ENCODE measurements at regions not wholly inside any gene's neighbourhood (a gene's known extent, or its start where the extent isn't known, plus 50 kb on each side); places are given as distances from the start of the nearest gene placed in this dataset.
"Not testable (repeated sequence)": the region's sequence is repeated elsewhere in the genome, so short reads cannot be mapped to it uniquely, and the experiment has no call there.

- no peak for DNase-seq (ENCODE audit: low read depth)
Measured at GRCh38 chr1:221583465-221583864, 158.4 kb downstream of the DUSP10 start.

DNA sequence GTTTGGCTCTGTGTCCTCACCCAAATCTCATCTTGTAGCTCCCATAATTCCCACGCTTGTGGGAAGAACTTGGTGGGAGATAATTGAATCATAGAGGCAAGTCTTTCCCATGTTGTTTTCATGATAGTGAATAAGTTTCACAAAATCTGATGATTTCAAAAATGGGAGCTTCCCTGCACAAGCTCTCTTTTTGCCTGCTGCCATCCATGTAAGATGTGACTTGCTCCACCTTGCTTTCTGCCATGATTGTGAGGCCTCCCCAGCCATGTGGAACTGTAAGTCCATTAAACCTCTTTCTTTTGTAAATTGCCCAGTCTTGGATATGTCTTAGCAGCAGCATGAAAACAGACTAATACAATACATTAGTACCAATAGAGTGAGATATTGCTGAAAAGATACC lies 154.9 kb downstream of the DUSP10 start:
- DNase-seq (ENCODE audit: low read depth): not testable (repeated sequence)

- not testable (repeated sequence) for DNase-seq (ENCODE audit: low read depth)
Measured at GRCh38 chr1:221591250-221591649, 150.6 kb downstream of the DUSP10 start.

DNA sequence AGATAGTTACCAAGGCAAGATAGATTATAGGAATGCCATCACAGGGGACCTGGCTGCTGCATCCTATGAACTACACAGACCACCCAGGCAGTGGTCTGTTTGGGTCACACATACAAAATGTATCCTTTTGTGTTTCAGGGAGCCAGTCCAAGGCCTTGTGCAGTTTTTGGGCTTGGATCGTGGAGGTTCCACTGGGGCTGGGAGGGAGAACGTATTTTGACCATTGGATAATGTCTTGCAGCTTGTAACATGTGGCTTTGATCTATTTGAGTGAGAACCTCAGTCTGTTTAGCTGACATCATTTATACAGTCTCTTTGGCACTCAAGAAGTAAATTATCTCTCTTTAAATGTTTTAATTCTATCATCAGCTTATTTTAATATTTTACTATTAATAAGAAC lies 147.3 kb downstream of the DUSP10 start:
- no peak for DNase-seq (ENCODE audit: low read depth)

DNA sequence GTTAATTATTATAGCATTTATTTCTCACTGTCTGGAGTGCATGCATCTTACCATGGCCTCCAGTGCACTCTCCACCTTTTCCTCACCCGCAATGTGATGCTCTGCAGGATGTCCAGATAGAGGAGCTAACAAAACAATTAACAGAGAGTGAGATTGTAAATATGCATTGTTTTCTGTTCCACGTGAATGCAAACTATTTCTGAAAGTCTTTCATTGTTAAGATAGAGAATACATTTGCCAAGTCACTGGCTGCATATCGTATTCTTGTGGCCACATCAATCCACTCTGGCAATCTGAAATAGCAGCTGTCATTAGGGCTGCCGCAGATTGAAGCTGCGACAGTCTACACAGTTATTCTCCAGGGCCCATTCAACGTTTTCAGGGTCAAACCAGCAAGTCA lies 143.8 kb downstream of the DUSP10 start:
- no peak for DNase-seq (ENCODE audit: low read depth)

DNA sequence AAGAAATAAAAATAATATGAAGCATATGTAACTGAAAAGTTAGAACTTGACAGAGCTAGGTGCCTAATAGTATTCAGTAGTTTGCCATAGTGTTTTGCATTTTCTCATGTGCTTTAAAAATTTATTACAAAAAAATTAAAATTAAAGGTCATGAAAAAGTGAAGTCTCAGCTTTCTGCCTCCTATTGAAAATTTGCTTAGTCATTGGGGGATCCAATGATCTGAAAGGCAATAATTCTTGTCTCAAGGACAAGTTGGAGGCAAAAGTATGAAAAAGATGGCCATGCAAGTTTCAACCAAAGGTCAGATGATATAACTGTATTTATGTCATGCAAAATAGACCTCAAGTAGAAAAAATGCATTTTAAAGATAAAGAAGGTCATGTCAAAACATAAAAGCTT lies 140.7 kb downstream of the DUSP10 start:
- DNase-seq (ENCODE audit: low read depth): no peak

GRCh38 chr1:221602830-221603229 lies 139.1 kb downstream of the DUSP10 start:
- DNase-seq (ENCODE audit: low read depth): peak; percentile 26

DNA sequence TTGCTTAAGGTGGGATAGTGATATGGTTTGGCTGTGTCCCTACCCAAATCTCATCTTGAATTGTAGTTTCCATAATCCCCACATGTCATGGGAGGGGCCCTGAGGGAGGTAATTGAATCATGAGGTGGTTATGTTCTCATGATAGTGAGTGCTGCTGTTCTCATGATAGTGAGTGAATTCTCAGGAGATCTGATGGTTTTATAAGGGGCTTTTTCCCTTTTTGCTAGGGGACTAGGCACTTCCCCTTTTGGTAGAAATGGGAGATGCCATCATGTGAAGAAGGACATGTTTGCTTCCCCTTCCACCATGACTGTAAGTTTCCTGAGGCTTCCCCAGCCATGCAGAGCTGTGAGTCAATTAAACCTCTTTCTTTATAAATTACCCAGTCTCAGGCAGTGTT lies 137.5 kb downstream of the DUSP10 start:
- not testable (repeated sequence) for DNase-seq (ENCODE audit: low read depth)

DNA sequence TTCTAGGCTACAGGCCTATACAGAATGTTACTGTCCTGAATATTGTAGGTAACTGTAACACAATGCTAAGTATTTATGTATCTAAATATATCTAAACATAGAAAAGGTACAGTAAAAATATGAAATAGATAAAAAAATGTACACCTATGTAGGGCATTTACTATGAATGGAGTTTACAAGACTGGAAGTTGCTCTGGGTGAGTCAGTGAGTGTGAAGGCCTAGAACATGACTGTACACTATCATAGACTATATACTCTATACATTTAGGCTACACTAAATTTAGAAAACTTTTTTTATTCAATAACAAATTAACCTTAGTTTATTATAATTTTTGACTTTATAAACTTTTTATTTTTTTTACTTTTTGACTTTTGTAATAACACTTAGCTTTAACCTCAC lies 136.9 kb downstream of the DUSP10 start:
- DNase-seq (ENCODE audit: low read depth): no peak

- DNase-seq (ENCODE audit: low read depth): no peak
Measured at GRCh38 chr1:221605569-221605968, 136.3 kb downstream of the DUSP10 start.

DNA sequence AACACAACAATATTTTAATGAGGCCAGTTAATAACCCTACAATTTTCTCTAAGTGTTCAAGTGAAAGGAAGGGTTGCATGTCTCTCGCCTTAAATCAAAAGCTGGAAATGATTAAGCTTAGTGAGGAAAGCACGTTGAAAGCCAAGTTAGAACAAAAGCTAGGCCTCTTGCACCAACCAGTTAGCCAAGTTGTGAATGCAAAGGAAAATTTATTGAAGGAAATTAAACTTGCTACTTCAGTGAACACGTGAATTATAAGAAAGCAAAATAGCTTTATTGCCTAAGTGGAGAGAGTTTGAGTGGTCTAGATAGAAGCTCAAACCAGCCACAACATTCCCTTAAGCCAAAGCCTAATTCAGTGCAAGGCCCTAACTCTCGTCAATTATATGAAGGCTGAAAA lies 135.6 kb downstream of the DUSP10 start:
- no peak for DNase-seq (ENCODE audit: low read depth)

- DNase-seq (ENCODE audit: low read depth): no peak
Measured at GRCh38 chr1:221608835-221609320, 133.0 kb downstream of the DUSP10 start.

GRCh38 chr1:221611656-221612046 lies 130.2 kb downstream of the DUSP10 start:
- no peak for DNase-seq (ENCODE audit: low read depth)

DNA sequence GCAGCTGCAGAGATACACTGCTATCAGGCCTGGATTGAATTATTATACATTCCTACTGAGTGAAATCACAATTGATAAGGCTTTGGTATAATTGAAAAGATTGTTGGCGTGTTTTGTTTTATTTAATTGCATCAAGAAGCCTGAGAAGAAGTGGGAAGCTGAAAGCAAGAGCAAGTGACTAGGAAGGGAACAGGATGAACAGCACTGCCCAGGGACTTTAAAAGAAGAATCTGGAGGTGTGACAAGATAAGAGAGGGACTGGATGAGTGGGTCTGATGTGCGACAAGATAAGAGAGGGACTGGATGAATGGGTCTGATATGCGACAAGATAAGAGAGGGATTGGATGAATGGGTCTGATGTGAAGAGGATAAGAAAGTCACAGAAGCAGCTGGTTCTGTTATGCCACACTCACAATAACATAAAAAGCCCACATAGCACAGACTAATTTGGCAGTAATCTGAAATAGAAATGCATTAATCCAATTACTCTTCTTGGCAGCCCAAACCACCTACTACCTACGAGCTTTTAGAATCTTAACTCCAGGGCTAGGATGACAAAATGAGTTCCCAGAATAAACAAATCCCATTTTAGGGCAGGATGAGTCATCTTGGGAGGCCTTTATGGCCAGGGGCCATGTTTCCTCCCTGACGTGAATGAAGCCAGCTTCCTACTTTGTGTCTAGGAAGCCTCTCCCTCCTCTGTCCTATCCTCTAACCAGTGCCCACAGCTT lies 129.7 kb downstream of the DUSP10 start:
- peak; percentile 71 for DNase-seq (ENCODE audit: low read depth)

DNA sequence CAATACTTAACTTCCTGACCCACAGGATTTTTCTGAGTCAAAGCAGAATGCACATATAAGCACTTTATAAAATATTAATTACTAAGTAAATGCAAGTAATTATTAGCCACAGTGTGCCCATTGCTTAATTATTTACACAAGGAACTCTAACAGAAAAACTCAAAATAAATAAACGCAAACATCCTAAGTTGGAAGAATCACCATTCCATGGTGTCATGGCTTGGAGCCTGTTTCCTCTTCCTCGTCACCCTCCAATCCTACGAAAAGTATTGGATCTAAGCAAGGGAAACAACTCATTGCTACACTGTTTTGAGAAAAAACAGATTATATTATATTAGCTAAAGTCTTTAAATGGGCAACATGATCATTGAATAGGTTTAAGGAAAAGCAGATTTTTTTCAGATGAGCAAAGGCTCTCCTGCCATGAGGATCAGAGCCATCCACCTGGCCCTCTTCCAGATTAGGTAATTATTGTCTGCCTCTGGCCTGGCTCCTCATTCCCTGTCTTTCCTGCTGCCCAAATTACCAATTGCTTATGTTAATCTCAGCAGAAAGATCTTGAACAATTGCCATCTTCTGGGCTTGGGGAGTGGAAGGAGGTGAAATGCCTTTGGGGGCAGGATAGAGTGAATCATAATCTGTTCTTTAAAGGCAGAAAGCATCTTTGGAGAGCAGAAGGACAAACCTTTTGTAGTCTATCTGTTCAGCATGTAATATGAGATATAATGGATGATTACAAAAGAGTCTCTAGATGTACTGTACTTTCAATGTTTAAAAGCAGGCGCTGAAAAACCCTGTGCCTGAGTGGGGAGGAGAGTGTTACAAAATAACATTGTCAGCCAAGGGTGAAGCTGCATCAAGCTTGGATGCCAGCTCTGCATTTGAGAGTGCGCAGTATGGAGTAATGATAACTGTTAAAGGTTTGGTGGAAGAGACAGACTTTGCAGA lies 121.2 kb downstream of the DUSP10 start:
- peak; percentile 60 for DNase-seq (ENCODE audit: low read depth)

- DNase-seq (ENCODE audit: low read depth): no peak
Measured at GRCh38 chr1:221621683-221622082, 120.2 kb downstream of the DUSP10 start.

DNA sequence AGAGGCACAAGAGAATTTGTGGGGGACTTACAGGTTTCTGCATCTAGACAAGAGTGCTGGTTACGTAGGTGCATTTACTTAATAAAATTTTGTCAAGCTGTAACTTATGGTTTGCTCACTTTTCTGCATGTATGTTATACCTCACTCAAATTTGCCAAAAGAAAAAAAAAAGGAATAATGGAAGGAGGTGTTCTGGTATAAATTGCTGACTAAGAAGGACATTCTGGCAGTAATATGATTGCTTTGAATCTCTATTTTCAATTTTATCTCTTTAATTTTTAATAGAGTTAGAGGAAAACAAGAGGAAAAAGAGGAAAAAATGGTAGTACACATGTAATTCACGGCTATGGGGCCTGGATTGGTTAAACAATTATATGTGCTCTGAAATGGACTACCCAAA lies 119.5 kb downstream of the DUSP10 start:
- no peak for DNase-seq (ENCODE audit: low read depth)

DNA sequence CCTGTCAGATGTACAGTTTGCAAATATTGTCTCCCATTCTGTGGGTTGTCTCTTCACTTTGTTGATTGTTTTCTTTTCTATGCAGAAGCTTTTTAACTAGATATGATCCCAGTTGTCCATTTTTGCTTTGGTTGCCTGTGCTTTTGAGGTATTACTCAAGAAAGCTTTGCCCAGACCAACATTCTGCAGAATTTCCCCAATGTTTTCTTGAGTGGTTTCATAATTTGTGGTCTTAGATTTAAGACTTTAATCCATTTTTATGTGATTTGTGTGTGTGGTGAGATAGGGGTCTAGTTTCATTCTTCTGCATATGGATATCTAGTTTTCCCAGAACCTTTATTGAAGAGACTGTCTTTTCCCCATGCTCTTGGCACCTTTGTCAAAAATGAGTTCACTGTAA lies 116.9 kb downstream of the DUSP10 start:
- no peak for DNase-seq (ENCODE audit: low read depth)

GRCh38 chr1:221626041-221626440 lies 115.8 kb downstream of the DUSP10 start:
- DNase-seq (ENCODE audit: low read depth): no peak

GRCh38 chr1:221630236-221630635 lies 111.7 kb downstream of the DUSP10 start:
- DNase-seq (ENCODE audit: low read depth): no peak

GRCh38 chr1:221631556-221631955 lies 110.3 kb downstream of the DUSP10 start:
- no peak for DNase-seq (ENCODE audit: low read depth)

GRCh38 chr1:221632072-221632471 lies 109.8 kb downstream of the DUSP10 start:
- DNase-seq (ENCODE audit: low read depth): no peak

DNA sequence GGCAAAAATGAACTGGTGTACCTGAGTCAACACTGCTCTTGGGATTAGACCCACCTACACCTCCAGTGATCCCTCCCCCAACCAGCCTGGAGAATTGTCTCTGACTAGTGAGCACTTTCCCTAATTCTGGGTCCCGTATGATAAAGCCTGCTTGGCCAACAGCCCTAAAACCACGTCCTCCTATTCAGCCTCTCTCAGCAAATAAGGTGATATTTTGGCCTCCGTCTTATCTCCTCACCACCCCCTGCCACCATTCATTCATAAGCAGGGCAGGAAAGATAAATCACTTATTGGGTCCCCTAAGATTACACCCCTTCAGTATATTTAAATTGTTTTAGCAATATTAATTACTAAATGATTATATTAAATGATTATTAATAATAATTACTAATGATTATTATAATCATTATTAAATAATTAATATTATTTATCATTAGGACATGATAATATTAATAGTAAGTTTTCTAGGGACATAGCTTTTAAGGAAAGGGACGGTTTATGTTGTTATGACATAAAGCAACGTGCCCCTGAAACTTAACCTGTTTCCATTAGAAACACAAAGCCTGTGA lies 108.0 kb downstream of the DUSP10 start:
- DNase-seq (ENCODE audit: low read depth): no peak
